GM12873 (cell line): ENCODE measurements at regions not wholly inside any gene's neighbourhood (a gene's known extent, or its start where the extent isn't known, plus 50 kb on each side); places are given as distances from the start of the nearest gene placed in this dataset.

ENCODE experiments used
- TF ChIP-seq, protein P1 (sequence below): IDR thresholded peaks from 2 replicates; pipeline ENCODE4 v1.5.1; 2012; ENCODE audit warnings: low read depth, mild to moderate bottlenecking, moderate library complexity, low read length, control low read depth; ENCODE audit not compliant: insufficient read depth; ENCODE audit errors: missing control alignments

DNA sequence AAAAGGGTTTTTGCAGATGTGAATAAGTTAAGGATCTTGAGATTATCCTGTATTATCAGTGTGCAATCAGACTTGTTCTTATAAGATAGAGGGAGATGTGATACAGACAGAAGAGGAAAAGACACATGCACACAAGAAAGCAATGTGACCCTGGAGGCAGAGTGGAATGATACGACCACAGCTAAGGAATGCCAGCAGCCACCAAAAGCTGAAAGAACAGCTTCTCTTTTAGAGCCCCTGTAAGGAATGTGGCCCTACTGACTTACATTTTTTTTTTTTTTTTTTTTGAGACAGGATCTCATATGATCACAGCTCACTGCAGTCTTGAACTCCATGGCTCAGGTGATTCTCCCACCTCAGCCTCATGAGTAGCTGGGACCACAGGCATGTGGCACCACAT lies 62.3 kb upstream of the CNTNAP4 start:
- TF ChIP-seq, protein P1, sequence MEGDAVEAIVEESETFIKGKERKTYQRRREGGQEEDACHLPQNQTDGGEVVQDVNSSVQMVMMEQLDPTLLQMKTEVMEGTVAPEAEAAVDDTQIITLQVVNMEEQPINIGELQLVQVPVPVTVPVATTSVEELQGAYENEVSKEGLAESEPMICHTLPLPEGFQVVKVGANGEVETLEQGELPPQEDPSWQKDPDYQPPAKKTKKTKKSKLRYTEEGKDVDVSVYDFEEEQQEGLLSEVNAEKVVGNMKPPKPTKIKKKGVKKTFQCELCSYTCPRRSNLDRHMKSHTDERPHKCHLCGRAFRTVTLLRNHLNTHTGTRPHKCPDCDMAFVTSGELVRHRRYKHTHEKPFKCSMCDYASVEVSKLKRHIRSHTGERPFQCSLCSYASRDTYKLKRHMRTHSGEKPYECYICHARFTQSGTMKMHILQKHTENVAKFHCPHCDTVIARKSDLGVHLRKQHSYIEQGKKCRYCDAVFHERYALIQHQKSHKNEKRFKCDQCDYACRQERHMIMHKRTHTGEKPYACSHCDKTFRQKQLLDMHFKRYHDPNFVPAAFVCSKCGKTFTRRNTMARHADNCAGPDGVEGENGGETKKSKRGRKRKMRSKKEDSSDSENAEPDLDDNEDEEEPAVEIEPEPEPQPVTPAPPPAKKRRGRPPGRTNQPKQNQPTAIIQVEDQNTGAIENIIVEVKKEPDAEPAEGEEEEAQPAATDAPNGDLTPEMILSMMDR = no peak

DNA sequence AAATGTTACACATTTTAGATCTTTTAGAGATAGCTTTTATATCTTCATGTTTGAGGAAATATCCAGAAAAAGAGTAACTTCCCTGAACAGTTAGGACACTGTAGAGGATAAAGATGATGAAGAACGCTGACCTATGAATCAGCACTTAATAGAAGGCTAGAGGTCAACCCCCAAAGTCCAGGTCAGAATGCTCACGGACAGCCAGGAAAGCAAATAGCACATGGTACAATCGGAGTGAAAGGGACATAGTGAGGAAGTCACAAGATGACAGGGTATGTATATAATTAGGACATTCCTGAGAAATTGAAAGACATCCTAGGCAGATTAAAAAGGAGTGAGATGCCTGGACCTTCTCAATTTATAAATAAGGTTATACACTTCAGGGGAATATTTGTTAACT lies 55.1 kb upstream of the CNTNAP4 start:
- TF ChIP-seq, protein P1 = no peak

DNA sequence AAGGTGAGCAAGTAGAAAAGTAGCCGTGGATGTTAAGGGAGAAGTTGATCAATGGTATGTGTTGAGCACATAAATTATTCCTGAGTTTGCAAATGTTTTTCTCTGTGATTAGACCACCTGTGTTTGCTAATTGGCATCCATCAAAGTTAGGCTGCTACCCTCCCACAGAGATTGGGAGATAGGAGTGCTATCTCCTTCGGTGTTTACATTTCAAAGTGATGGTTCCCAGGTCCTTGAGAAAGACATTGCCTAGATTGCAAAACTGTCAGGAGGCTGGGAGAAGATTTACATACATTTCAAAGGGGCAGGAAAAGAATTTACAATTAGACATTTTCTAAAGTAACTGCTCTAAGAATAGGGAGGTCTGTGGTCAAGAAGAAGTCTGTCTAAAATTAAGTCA lies 54.3 kb upstream of the CNTNAP4 start:
- TF ChIP-seq, protein P1 = no peak

DNA sequence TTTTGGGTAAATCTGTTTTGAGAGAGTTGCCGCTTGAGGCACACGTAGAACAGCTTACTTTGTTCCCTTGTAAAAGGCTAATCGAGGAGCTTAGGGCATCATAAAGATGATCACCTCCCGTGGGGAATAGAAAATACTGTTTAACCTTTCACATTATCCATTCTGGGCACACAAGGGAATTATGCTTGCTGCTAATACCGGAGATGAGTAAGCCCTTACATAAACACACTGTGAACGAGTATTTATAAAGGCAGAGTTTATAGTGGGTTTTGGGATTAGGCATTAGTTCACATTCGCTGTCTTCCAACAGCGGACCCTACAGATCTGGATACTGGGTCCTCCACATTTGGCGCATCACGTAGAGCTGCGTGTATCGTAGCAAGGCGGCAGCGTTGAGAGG lies 51.2 kb upstream of the CNTNAP4 start:
- TF ChIP-seq, protein P1 = no peak

DNA sequence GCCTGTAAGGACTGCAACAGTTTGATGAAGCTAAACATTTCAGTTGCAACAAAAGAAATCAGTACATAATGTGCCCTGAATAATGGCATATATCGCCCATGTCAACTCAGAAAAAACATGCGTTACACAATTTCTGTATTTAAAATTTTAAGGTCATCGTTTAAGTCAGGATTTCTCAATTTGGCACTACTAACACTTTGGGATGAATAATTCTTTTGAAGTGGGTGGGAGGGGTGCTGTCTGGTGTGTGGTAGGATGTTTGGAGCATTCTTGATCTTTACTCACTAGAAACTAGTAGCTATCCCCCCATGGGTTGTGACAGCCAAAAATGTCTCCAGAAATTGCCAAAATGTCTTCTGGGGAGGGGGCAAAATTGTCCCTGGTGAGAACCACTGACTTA lies 50.7 kb upstream of the CNTNAP4 start:
- TF ChIP-seq, protein P1 = no peak
